ENCODE measurements at regions not wholly inside any gene's neighbourhood (a gene's known extent, or its start where the extent isn't known, plus 50 kb on each side); places are given as distances from the start of the nearest gene placed in this dataset.

GRCh38 chr22:48459859-48460823 is 1367.5 kb downstream of the BRD1 start:
- DNase-seq, result no peak

- no peak for DNase-seq
Measured at GRCh38 chr22:48459259-48459658, 1368.4 kb downstream of the BRD1 start.

- DNase-seq, result no peak
Measured at GRCh38 chr22:48456449-48456848, 1371.2 kb downstream of the BRD1 start.

- DNase-seq, result no peak
Measured at GRCh38 chr22:48453751-48454485, 1373.8 kb downstream of the BRD1 start.

GRCh38 chr22:48453171-48453570 is 1374.5 kb downstream of the BRD1 start:
- DNase-seq, result no peak

- DNase-seq, result no peak
Measured at GRCh38 chr22:48452766-48453165, 1374.9 kb downstream of the BRD1 start.

- DNase-seq, result no peak
Measured at GRCh38 chr22:48451891-48452290, 1375.8 kb downstream of the BRD1 start.

GRCh38 chr22:48450188-48450825 is 1377.4 kb downstream of the BRD1 start:
- no peak for DNase-seq

- no peak for DNase-seq
Measured at GRCh38 chr22:48449466-48450187, 1378.0 kb downstream of the BRD1 start.

GRCh38 chr22:48448821-48449220 is 1378.9 kb downstream of the BRD1 start:
- DNase-seq, result no peak

GRCh38 chr22:48445113-48445827 is 1382.4 kb downstream of the BRD1 start:
- DNase-seq, result no peak

- no peak for DNase-seq
Measured at GRCh38 chr22:48444320-48445112, 1383.2 kb downstream of the BRD1 start.

- DNase-seq, result no peak
Measured at GRCh38 chr22:48443680-48444079, 1384.0 kb downstream of the BRD1 start.

- no peak for DNase-seq
Measured at GRCh38 chr22:48442663-48443062, 1385.0 kb downstream of the BRD1 start.

GRCh38 chr22:48441553-48441850 is 1386.2 kb downstream of the BRD1 start:
- no peak for DNase-seq

- no peak for DNase-seq
Measured at GRCh38 chr22:48440673-48441552, 1386.8 kb downstream of the BRD1 start.

GRCh38 chr22:48440176-48440575 is 1387.5 kb downstream of the BRD1 start:
- no peak for DNase-seq

- DNase-seq, result no peak
Measured at GRCh38 chr22:48439560-48440135, 1388.0 kb downstream of the BRD1 start.

GRCh38 chr22:48438800-48439559 is 1388.7 kb downstream of the BRD1 start:
- no peak for DNase-seq
